Parathyroid adenoma (tissue), 2 donors: ENCODE measurements at regions not wholly inside any gene's neighbourhood (a gene's known extent, or its start where the extent isn't known, plus 50 kb on each side); places are given as distances from the start of the nearest gene placed in this dataset.
A peak's percentile ranks its signal among the peaks of the same experiment; 100 is the strongest.

ENCODE experiments used
- H2AFZ ChIP-seq: fragments of 300-600 bp; sonication (generic); one replicate; pipeline ENCODE4 v1.7.0; 2017; ENCODE audit warnings: antibody characterized with exemption, mild to moderate bottlenecking
- H3K27ac ChIP-seq: fragments of 300-600 bp; sonication (generic); one replicate; pipeline ENCODE4 v1.7.0; 2017
- H3K27me3 ChIP-seq: fragments of 300-600 bp; sonication (generic); one replicate; pipeline ENCODE4 v1.7.0; 2017; ENCODE audit warnings: low read length; ENCODE audit not compliant: control insufficient read depth, insufficient read depth
- H3K36me3 ChIP-seq: fragments of 300-600 bp; sonication (generic); one replicate; pipeline ENCODE4 v1.7.0; 2017; ENCODE audit warnings: low read length; ENCODE audit not compliant: control insufficient read depth, insufficient read depth
- H3K4me1 ChIP-seq: fragments of 300-600 bp; sonication (generic); one replicate; pipeline ENCODE4 v1.7.0; 2017; ENCODE audit warnings: control low read depth
- H3K4me2 ChIP-seq: fragments of 300-600 bp; sonication (generic); one replicate; pipeline ENCODE4 v1.7.0; 2017; ENCODE audit warnings: low read length
- H3K4me3 ChIP-seq: fragments of 300-600 bp; sonication (generic); one replicate; pipeline ENCODE4 v1.7.0; 2017; ENCODE audit warnings: low read depth, low read length
- H3K79me2 ChIP-seq: fragments of 300-600 bp; sonication (generic); one replicate; pipeline ENCODE4 v1.7.0; 2017; ENCODE audit warnings: control low read depth
- H3K9ac ChIP-seq: fragments of 300-600 bp; sonication (generic); one replicate; pipeline ENCODE4 v1.7.0; 2017; ENCODE audit warnings: mild to moderate bottlenecking
- H3K9me3 ChIP-seq: fragments of 300-600 bp; sonication (generic); one replicate; pipeline ENCODE4 v1.7.0; 2017; ENCODE audit warnings: low read length; ENCODE audit not compliant: control insufficient read depth
- TF ChIP-seq, protein P1 (sequence below): fragments of 300-600 bp; sonication (generic); IDR thresholded peaks from one replicate; pipeline ENCODE4 v1.7.0; 2017; ENCODE audit warnings: antibody characterized with exemption, mild to moderate bottlenecking
- donor health status: primary hyperparathyroidism.

DNA sequence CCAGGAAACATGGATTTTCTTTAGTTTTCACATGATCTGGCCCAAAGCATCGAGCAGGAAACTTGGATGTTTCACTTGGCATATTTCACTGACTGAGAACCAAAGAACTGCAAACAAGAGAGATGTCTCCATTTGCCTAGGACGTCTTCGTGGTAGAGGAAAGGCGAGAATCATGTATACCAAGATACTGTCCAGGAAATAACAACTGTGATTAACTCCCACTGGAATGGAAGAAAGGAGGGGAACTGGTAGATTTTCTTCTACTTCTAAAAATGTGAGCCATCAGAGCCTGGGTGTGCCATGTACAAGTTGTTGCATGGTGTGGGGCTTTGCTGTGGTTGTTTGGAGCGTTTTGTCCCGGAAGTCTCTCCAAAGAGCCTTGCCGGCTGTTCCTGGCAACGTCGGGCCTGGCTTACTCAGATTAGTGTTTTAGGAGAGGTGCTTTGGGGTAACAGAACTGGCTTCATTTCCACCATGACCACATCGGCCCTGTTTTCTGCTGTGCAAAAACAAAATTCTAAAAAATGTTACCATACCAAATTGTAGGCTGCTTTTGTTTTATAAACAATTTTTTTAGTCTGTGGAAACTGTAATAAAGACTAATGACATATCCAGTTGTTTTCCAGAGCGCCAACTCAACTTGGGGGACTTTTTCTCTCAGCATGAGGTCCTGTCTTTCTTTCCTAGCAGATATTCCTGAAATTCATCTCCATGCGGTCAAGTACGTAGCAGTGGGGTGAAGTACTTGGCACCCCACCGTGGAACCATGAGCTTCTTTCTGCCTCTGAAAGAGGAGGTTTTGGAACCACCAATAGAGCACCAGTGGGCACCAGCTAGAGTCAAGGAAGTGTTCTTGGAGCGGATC lies 118.3 kb downstream of the TM2D1 start:
- no peak overlapping the region for H2AFZ ChIP-seq
- no peaks in the 10 kb centered on the region for H3K36me3 ChIP-seq
- H3K79me2 ChIP-seq = no peaks in the 10 kb centered on the region
- no peaks in the 10 kb centered on the region for H3K4me1 ChIP-seq
- no peak overlapping the region for H3K4me3 ChIP-seq
- H3K9ac ChIP-seq = no peak overlapping the region
- peak overlapping the region; percentile 15 for H3K27ac ChIP-seq
- H3K27me3 ChIP-seq = no peaks in the 10 kb centered on the region
- TF ChIP-seq, protein P1, sequence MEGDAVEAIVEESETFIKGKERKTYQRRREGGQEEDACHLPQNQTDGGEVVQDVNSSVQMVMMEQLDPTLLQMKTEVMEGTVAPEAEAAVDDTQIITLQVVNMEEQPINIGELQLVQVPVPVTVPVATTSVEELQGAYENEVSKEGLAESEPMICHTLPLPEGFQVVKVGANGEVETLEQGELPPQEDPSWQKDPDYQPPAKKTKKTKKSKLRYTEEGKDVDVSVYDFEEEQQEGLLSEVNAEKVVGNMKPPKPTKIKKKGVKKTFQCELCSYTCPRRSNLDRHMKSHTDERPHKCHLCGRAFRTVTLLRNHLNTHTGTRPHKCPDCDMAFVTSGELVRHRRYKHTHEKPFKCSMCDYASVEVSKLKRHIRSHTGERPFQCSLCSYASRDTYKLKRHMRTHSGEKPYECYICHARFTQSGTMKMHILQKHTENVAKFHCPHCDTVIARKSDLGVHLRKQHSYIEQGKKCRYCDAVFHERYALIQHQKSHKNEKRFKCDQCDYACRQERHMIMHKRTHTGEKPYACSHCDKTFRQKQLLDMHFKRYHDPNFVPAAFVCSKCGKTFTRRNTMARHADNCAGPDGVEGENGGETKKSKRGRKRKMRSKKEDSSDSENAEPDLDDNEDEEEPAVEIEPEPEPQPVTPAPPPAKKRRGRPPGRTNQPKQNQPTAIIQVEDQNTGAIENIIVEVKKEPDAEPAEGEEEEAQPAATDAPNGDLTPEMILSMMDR = no peak
- H3K4me2 ChIP-seq = no peak overlapping the region
- H3K9me3 ChIP-seq = no peaks in the 10 kb centered on the region

GRCh38 chr1:61605607-61606321 lies 119.2 kb downstream of the TM2D1 start:
- no peaks in the 10 kb centered on the region for H3K9me3 ChIP-seq
- no peak overlapping the region for H3K4me2 ChIP-seq
- no peaks in the 10 kb centered on the region for H3K36me3 ChIP-seq
- H3K9ac ChIP-seq = no peak overlapping the region
- H3K4me3 ChIP-seq = no peak overlapping the region
- H2AFZ ChIP-seq = no peak overlapping the region
- H3K27ac ChIP-seq = no peak overlapping the region
- H3K27me3 ChIP-seq = no peaks in the 10 kb centered on the region
- H3K79me2 ChIP-seq = no peaks in the 10 kb centered on the region
- H3K4me1 ChIP-seq = no peaks in the 10 kb centered on the region
- TF ChIP-seq, protein P1 = no peak

DNA sequence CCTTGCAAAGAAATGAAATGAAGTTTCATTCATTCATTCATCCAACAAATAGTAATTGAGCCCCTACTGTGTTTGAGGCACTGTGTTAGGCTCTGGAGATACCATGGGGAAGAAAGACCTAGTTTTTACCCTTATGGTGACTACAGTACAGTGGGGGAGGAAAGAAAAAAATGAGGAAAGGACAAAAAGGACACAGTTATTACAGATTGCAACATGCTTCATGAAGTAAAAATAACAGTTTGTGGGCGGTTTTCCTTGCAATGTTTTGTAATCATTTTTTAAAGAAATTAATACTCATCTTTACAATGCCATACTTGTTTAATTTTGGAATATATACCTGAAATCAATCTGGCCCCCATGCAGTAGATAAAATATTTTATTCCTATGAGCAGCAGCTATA lies 120.3 kb downstream of the TM2D1 start:
- Histone ChIP-seq H3K4me1 (no peaks in the 10 kb centered on the region), H3K4me2 (no peak overlapping the region), H3K27me3 (no peaks in the 10 kb centered on the region), H3K27ac (no peak overlapping the region), H3K9me3 (no peaks in the 10 kb centered on the region), H3K9ac (no peak overlapping the region), H3K36me3 (no peaks in the 10 kb centered on the region), H2AFZ (no peak overlapping the region), H3K79me2 (no peaks in the 10 kb centered on the region), H3K4me3 (no peak overlapping the region)
- TF ChIP-seq, protein P1 = no peak

GRCh38 chr1:61604261-61604660 lies 120.7 kb downstream of the TM2D1 start:
- Histone ChIP-seq H3K9me3 (no peaks in the 10 kb centered on the region), H3K4me3 (no peak overlapping the region), H3K4me2 (no peak overlapping the region)

More at GRCh38 chr1:61604261-61604660, 120.7 kb downstream of the TM2D1 start:
- Histone ChIP-seq H3K27me3 (no peaks in the 10 kb centered on the region), H2AFZ (no peak overlapping the region), H3K9ac (no peak overlapping the region), H3K4me1 (no peaks in the 10 kb centered on the region), H3K27ac (no peak overlapping the region), H3K79me2 (no peaks in the 10 kb centered on the region), H3K36me3 (no peaks in the 10 kb centered on the region)
- TF ChIP-seq, protein P1 = no peak
